Thoracic aorta (tissue), 2 donors: ENCODE measurements at regions not wholly inside any gene's neighbourhood (a gene's known extent, or its start where the extent isn't known, plus 50 kb on each side); places are given as distances from the start of the nearest gene placed in this dataset.

Source experiments
- ATAC-seq: fragments of 150-250 bp; one replicate; pipeline ENCODE4 v1.8.0; 2017; ENCODE audit warnings: low read depth; ENCODE audit not compliant: insufficient number of reproducible peaks, low FRiP score
- DNase-seq: peaks from one replicate; pipeline ENCODE4 v3.0.0-alpha.2; 2020; ENCODE audit warnings: low spot score
- H3K27ac ChIP-seq, 2 donors: fragments of 200-600 bp; sonication (generic); 1 replicate in 1 of 2; 2 replicates in 1 of 2; pipeline ENCODE4 v1.5.1; 2016; ENCODE audit warnings: mild to moderate bottlenecking in 2 of 2, moderate library complexity in 2 of 2
- H3K27me3 ChIP-seq: fragments of 200-600 bp; sonication (generic); replicated peaks from 2 replicates; pipeline ENCODE4 v1.6.0; 2016; ENCODE audit warnings: mild to moderate bottlenecking; ENCODE audit not compliant: insufficient read depth
- H3K36me3 ChIP-seq: fragments of 200-600 bp; sonication (generic); one replicate; pipeline ENCODE4 v1.5.1; 2016
- H3K4me1 ChIP-seq, 2 donors: fragments of 200-600 bp; sonication (generic); 1 replicate in 1 of 2; 2 replicates in 1 of 2; pipeline versions ENCODE4 v1.5.1 to v1.6.0; 2016; ENCODE audit warnings: low read depth in 2 of 2, mild to moderate bottlenecking in 1 of 2; ENCODE audit not compliant: control insufficient read depth in 1 of 2
- H3K4me3 ChIP-seq: fragments of 200-600 bp; sonication (generic); 2 replicates; pipeline ENCODE4 v1.5.1; 2016; ENCODE audit warnings: mild to moderate bottlenecking
- H3K9me3 ChIP-seq: fragments of 200-600 bp; sonication (generic); 2 replicates; pipeline ENCODE4 v1.5.1; 2016
- TF ChIP-seq, protein P1 (sequence below): fragments of 200-600 bp; sonication (generic); IDR thresholded peaks from one replicate; pipeline ENCODE4 v1.5.1; 2019; ENCODE audit warnings: antibody characterized with exemption

DNA sequence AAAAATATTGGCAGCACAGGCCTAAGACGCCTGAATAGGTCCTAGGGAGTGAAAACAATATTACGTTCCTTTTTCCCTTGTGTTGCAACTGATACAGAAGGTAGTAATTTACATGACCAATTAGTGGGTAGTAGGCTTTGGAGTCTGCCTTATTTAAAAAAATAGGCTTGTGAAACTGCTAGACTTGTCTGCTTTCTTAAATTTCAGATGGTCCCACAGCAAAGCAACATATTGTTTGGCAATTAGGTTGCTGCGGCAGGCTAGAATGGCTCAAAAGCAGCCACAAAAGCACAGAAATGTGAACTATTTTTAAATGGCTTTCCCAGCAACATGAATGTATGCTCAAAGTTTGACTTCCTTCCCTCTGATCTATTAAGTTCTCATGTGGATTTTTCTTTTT, 211.9 kb downstream of the TTC8 start:
- Histone ChIP-seq H3K4me1 (peaks cover 3 to 13% of the 10 kb centered on the region in 2 donors), H3K9me3 (no peaks in the 10 kb centered on the region), H3K27ac (no peak overlapping the region), H3K4me3 (no peak overlapping the region), H3K36me3 (no peaks in the 10 kb centered on the region), H3K27me3 (no peaks in the 10 kb centered on the region)
- no peak for ATAC-seq
- TF ChIP-seq, protein P1, sequence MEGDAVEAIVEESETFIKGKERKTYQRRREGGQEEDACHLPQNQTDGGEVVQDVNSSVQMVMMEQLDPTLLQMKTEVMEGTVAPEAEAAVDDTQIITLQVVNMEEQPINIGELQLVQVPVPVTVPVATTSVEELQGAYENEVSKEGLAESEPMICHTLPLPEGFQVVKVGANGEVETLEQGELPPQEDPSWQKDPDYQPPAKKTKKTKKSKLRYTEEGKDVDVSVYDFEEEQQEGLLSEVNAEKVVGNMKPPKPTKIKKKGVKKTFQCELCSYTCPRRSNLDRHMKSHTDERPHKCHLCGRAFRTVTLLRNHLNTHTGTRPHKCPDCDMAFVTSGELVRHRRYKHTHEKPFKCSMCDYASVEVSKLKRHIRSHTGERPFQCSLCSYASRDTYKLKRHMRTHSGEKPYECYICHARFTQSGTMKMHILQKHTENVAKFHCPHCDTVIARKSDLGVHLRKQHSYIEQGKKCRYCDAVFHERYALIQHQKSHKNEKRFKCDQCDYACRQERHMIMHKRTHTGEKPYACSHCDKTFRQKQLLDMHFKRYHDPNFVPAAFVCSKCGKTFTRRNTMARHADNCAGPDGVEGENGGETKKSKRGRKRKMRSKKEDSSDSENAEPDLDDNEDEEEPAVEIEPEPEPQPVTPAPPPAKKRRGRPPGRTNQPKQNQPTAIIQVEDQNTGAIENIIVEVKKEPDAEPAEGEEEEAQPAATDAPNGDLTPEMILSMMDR: no peak
- DNase-seq: no peak

DNA sequence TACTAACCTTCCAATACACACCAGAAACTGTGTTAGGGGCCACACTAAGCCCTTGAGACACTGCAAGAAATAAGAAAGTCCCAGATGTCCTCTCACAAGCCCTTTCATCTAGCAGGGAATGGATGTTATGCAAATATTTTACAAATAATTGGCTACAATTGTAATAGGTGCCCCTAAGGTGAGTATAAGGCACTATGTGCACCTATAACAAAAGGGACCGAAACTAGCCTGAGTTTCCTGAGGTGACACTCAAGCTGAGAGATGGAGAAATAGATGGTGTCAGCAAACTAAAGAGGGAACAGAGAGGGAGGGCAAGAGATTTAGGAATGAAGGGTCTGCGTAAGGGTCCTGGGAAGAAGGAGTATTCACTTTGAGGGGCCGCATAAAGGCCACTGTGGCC, 212.6 kb downstream of the TTC8 start:
- H3K9me3 ChIP-seq: no peaks in the 10 kb centered on the region
- no peak for ATAC-seq
- peaks cover 5 to 19% of the 10 kb centered on the region in 2 donors for H3K4me1 ChIP-seq
- H3K27ac ChIP-seq: no peak overlapping the region
- no peaks in the 10 kb centered on the region for H3K36me3 ChIP-seq
- TF ChIP-seq, protein P1: no peak
- H3K4me3 ChIP-seq: no peak overlapping the region
- DNase-seq: no peak
- no peaks in the 10 kb centered on the region for H3K27me3 ChIP-seq

DNA sequence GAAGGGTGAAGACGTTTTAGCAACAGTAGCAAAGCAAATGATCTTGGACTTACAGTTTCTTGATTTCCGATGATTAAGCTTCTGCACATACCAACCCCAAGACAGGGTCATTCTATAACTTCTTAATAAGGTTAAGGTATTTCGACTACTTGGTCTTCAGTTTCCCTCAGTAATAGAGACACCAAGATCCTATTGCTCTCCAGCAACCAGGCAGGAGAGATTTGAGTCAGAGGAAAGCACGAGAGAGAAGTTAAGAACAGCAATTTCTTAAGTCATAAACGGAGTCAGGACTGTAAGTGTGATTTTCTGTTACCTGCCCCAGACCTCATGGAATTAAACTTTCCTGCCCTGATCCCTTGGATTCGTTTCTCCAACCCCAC, 215.6 kb downstream of the TTC8 start:
- Histone ChIP-seq H3K9me3 (no peaks in the 10 kb centered on the region), H3K36me3 (no peaks in the 10 kb centered on the region), H3K27me3 (no peaks in the 10 kb centered on the region), H3K4me3 (peak overlapping the region; percentile 65), H3K4me1 (peaks cover 5 to 19% of the 10 kb centered on the region in 2 donors), H3K27ac (peak overlapping the region; percentile 69 to 89)
- DNase-seq (no peak), ATAC-seq (no peak)
- TF ChIP-seq, protein P1: no peak

DNA sequence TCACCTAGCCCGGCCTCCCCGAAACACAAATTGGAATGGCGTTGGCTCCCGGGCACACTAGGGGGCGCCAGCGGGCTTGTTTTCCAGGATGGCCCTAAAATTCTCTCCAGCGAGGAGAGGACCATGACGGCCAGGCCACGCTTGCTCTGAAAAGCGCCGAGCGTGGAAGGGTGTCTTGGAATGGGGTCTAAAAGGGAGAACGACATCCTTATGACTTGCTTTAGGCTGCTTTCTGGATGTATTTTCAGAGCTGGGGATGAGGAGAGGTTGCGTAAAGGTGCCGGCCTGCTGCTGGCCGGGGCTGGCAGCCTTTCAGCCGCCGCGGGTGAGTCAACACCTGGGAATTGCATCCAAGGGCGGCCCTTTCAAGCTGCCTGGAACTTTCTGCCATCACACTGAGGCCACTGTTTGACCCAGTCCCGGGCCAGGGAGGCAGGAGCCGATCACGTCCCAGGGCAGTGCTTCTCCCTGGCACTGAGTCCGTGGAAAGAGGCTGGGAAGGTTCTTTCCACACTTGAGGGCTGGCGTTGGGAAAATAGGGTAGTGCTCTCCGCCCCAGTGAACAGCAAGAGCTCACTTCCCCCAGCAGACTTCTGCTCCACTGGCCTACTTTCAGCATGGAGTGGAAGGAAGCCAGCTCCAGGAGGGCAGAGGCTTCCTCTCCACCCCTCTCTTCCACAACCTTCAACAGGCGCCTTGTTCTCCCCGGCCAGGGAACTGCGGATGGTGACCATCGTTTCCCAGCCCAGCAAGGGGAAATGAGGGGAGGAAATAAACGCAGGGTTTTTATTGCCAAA, 216.2 kb downstream of the TTC8 start:
- DNase-seq: peak; percentile 63
- peak overlapping the region; percentile 69 to 89 for H3K27ac ChIP-seq
- H3K4me1 ChIP-seq: peaks cover 5 to 19% of the 10 kb centered on the region in 2 donors
- TF ChIP-seq, protein P1: peak; percentile 90
- peak; percentile 94 for ATAC-seq
- no peaks in the 10 kb centered on the region for H3K36me3 ChIP-seq
- no peaks in the 10 kb centered on the region for H3K27me3 ChIP-seq
- H3K4me3 ChIP-seq: peak overlapping the region; percentile 65
- H3K9me3 ChIP-seq: no peaks in the 10 kb centered on the region

DNA sequence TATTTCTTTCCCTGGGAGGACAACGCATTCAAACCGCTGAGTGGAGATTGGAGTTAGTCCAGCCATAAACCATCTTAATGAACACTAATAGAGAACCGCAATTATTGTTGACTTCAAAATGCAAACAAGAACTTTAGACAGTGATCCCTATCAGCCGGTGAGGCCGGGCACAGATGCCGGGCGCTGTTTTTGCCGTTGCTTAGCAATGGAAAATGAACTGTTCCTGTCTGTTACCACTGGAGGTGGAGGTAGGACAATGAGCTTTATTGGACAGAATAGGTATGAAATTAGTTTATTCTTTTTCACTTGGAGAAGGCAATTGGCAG, 216.8 kb downstream of the TTC8 start:
- TF ChIP-seq, protein P1: no peak
- H3K36me3 ChIP-seq: no peaks in the 10 kb centered on the region
- no peak for ATAC-seq

More for the DNA sequence above, 216.8 kb downstream of the TTC8 start:
- no peaks in the 10 kb centered on the region for H3K27me3 ChIP-seq
- H3K27ac ChIP-seq: peak overlapping the region; percentile 69 to 89
- no peaks in the 10 kb centered on the region for H3K9me3 ChIP-seq
- H3K4me3 ChIP-seq: peak overlapping the region; percentile 65
- peaks cover 5 to 19% of the 10 kb centered on the region in 2 donors for H3K4me1 ChIP-seq
- DNase-seq: no peak
